AG09309 (cell line): ENCODE measurements at regions not wholly inside any gene's neighbourhood (a gene's known extent, or its start where the extent isn't known, plus 50 kb on each side); places are given as distances from the start of the nearest gene placed in this dataset.
A peak's percentile ranks its signal among the peaks of the same experiment; 100 is the strongest.

ENCODE experiments used
- DNase-seq: peaks from one replicate; pipeline ENCODE4 v3.0.0-alpha.2; 2010; ENCODE audit warnings: low read depth
- H3K4me3 ChIP-seq: 2 replicates; pipeline ENCODE4 v1.5.1; 2011; ENCODE audit warnings: mild to moderate bottlenecking, low read depth, low read length, moderate library complexity; ENCODE audit not compliant: control insufficient read depth
- TF ChIP-seq, protein P1 (sequence below): IDR thresholded peaks from 2 replicates; pipeline ENCODE4 v1.5.1; 2011; ENCODE audit warnings: mild to moderate bottlenecking, low read depth, low read length, inconsistent platforms; ENCODE audit not compliant: insufficient read depth, control insufficient read depth; ENCODE audit errors: missing control alignments

DNA sequence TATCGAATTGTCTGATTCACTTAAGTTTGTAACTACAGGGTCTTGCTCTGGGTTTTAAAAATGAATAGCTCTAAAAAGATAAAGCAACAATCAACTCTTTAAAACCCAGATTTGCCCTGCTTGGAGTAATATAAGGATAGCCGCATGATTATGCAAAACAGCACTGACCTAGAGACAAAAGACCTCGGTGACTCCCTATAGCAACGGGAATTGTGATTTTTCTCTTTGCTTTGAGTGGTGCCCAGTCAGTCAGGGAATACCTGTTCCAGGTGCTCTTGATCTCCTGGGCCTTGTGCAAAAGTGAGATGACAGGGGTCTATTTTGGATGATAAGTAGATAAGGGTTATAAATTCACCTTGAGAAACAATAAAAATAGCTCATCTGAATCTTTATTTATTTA, 336.3 kb upstream of the NOX3 start:
- no peak for DNase-seq
- H3K4me3 ChIP-seq: no peak overlapping the region
- TF ChIP-seq, protein P1, sequence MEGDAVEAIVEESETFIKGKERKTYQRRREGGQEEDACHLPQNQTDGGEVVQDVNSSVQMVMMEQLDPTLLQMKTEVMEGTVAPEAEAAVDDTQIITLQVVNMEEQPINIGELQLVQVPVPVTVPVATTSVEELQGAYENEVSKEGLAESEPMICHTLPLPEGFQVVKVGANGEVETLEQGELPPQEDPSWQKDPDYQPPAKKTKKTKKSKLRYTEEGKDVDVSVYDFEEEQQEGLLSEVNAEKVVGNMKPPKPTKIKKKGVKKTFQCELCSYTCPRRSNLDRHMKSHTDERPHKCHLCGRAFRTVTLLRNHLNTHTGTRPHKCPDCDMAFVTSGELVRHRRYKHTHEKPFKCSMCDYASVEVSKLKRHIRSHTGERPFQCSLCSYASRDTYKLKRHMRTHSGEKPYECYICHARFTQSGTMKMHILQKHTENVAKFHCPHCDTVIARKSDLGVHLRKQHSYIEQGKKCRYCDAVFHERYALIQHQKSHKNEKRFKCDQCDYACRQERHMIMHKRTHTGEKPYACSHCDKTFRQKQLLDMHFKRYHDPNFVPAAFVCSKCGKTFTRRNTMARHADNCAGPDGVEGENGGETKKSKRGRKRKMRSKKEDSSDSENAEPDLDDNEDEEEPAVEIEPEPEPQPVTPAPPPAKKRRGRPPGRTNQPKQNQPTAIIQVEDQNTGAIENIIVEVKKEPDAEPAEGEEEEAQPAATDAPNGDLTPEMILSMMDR: no peak

DNA sequence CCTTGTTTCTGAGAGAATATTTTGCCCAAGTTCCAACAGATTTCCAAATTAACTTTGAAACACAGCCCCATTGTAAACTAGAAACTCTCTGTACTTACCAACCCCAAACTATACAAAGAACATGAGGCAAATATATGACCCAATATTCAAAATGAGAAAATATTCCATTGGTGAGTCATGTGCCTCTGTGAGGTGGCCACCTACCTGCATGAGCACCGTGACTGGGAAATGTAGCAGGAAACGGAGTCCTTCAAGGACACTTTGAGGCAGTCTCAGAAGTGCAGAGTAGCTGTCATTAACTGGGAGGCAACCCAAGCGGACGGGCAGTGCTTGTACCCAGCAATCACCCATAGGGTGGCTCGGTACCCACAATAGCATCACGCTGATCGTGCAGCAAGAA, 335.5 kb upstream of the NOX3 start:
- DNase-seq: no peak
- no peak overlapping the region for H3K4me3 ChIP-seq
- TF ChIP-seq, protein P1: no peak

DNA sequence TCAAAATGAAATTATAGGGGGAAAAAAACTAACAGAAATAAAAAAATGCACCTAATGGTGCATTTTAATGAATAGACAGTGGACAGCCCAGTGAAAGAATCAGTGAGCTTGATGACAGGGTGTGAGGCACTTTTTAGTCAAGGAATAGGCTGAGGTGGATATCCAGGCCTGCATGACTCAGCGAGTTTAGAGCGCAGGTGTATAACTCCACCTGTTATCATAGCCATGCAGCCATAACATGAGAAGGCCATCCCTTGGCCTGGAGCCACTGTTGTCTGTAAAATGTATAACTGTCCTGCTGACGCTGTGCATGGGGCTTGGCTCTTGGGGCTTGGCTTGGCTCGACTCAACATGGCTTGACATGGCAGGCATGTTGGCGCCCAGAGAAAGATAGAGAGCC, 331.5 kb upstream of the NOX3 start:
- no peak for DNase-seq
- TF ChIP-seq, protein P1: no peak

DNA sequence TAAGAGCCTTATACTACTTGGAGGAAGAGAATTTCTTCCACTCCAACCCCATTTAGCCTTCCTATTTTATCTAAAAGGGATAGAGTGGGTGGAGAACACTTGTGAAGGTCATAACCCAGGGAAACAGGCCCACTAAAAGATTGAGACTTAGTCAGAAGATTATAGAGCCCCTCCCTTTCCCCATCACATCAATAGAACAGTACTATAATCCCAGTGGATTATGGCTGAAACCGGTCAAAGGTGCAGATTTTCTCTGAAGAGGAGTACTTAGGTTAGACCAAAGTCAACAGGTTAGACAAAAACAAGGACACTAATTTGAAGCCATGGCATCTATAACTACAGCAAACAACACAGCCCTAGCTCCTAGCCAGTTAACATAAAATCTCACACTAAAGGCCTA, 330.9 kb upstream of the NOX3 start:
- no peak for DNase-seq
- TF ChIP-seq, protein P1: no peak

More for the DNA sequence above, 331.5 kb upstream of the NOX3 start:
- no peak overlapping the region for H3K4me3 ChIP-seq

DNA sequence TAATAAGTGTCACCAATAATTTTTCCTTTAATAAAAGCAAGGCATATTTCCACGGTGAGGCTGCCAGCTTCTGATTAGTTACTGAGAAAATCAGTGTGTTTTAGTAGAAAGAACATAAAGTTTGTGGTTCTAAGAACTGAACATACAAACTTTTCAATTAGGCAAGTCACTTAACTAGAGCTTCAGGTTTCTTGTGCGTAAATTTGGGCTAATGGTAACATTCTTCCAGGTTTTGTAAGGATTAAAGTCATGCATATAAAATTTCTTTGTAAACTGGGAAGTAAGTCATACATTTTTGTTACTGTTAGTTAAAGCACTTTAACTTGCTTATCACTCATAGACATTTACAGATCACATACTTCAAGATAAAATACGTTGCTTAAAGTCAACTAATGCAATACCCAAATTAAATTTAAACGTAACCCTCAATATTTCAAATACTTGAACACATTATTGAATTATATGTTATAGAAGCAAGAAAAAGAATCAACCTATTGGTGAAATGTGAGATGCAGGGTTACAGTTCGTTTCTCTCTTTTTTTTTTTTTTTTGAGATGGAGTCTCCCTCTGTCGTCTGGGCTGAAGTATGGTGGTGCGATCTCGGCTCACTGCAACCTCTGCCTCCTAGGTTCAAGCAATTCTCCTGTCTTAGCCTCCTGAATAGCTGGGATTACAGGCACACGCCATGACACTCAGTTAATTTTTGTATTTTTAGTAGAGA, 327.3 kb upstream of the NOX3 start:
- TF ChIP-seq, protein P1: no peak
- DNase-seq: peak; percentile 74
- no peak overlapping the region for H3K4me3 ChIP-seq

More for the DNA sequence above, 330.9 kb upstream of the NOX3 start:
- no peak overlapping the region for H3K4me3 ChIP-seq

DNA sequence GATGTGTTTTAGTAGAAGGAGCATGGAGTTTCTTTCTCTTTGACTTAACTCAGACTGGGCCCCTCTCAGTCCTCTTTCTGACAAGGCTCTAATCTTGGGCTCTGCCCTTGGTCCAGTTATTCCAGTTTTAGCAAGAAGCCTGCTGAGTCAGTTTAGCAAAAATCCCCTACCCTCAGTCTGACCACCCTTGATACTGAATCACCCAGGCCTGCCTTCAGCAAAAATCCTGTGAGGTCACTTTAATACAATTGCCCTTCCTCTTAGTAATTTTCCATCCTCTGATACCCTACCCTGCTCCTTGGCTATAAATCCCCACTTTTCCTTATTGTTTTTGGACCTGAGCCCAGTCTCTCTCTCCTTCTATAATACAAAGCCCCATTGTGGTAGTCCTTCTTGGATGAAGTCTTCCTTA, 326.7 kb upstream of the NOX3 start:
- no peak overlapping the region for H3K4me3 ChIP-seq
- peak; percentile 82 for DNase-seq
- TF ChIP-seq, protein P1: no peak
